ENCODE measurements at regions not wholly inside any gene's neighbourhood (a gene's known extent, or its start where the extent isn't known, plus 50 kb on each side); places are given as distances from the start of the nearest gene placed in this dataset.

DNA sequence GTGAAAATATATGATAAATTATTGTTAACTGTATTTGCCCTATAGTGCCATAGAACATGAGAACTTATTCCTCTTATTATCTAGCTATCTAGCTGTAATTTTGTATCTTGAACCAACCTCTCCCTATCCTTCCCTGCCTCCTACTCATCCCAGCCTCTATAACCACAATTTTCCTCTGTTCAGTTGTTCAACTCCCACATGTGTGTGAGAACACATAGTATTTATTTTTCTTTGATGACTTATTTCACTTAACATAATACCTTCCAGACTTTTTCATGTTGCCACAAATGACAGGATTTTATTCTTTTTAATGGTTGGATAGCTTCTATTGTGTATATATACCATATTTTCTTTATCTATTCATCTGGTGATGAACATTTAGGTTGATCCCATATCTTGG lies 85.4 kb upstream of the SUCLG2 start:
- ChIA-PET CTCF (no interaction called here), POLR2A (no interaction called here)
- Histone ChIP-seq H2AFZ (ENCODE audit: low read depth) (no peak overlapping the region), H3K4me1 (ENCODE audit: control insufficient read depth in 1 of 2, insufficient read depth in 2 of 2, low read depth in 1 of 2, low read length in 1 of 2) (peaks cover 0 to 4% of the 10 kb centered on the region in 2 experiments; a peak in 2 of 4 replicates), H3K9ac (no peak overlapping the region), H3K9me2 (no peaks in the 10 kb centered on the region), H4K20me1 (ENCODE audit: insufficient read depth) (no peaks in the 10 kb centered on the region), H3K4me3 (ENCODE audit: low read depth in 2 of 2, low read length in 1 of 2) (no peak overlapping the region), H3K36me3 (replicated peaks in 1 of 2; ENCODE audit: control insufficient read depth in 1 of 2, insufficient read depth in 2 of 2, low read length in 1 of 2) (no peaks in the 10 kb centered on the region), H3F3A (replicated peaks; ENCODE audit: insufficient read depth) (no peaks in the 10 kb centered on the region), H3K9me3 (no peaks in the 10 kb centered on the region), H3K27me3 (ENCODE audit: insufficient read depth) (no peaks in the 10 kb centered on the region), H3K27ac (ENCODE audit: low read depth in 2 of 2, low read length in 1 of 2) (no peak overlapping the region), H3K79me2 (ENCODE audit: insufficient read depth) (no peaks in the 10 kb centered on the region), H3K4me2 (no peak overlapping the region)
- no peak for TF ChIP-seq EZH2phosphoT487 (IDR thresholded peaks at IDR 0.05; ENCODE audit: borderline replicate concordance, low read depth)
- TF ChIP-seq, protein P1, sequence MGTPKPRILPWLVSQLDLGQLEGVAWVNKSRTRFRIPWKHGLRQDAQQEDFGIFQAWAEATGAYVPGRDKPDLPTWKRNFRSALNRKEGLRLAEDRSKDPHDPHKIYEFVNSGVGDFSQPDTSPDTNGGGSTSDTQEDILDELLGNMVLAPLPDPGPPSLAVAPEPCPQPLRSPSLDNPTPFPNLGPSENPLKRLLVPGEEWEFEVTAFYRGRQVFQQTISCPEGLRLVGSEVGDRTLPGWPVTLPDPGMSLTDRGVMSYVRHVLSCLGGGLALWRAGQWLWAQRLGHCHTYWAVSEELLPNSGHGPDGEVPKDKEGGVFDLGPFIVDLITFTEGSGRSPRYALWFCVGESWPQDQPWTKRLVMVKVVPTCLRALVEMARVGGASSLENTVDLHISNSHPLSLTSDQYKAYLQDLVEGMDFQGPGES (IDR thresholded peaks at IDR 0.05; ENCODE audit: low read depth, low read length), result no peak
- TF ChIP-seq, protein P2, sequence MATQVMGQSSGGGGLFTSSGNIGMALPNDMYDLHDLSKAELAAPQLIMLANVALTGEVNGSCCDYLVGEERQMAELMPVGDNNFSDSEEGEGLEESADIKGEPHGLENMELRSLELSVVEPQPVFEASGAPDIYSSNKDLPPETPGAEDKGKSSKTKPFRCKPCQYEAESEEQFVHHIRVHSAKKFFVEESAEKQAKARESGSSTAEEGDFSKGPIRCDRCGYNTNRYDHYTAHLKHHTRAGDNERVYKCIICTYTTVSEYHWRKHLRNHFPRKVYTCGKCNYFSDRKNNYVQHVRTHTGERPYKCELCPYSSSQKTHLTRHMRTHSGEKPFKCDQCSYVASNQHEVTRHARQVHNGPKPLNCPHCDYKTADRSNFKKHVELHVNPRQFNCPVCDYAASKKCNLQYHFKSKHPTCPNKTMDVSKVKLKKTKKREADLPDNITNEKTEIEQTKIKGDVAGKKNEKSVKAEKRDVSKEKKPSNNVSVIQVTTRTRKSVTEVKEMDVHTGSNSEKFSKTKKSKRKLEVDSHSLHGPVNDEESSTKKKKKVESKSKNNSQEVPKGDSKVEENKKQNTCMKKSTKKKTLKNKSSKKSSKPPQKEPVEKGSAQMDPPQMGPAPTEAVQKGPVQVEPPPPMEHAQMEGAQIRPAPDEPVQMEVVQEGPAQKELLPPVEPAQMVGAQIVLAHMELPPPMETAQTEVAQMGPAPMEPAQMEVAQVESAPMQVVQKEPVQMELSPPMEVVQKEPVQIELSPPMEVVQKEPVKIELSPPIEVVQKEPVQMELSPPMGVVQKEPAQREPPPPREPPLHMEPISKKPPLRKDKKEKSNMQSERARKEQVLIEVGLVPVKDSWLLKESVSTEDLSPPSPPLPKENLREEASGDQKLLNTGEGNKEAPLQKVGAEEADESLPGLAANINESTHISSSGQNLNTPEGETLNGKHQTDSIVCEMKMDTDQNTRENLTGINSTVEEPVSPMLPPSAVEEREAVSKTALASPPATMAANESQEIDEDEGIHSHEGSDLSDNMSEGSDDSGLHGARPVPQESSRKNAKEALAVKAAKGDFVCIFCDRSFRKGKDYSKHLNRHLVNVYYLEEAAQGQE (IDR thresholded peaks at IDR 0.05; ENCODE audit: low read depth, low read length), result no peak
- TF ChIP-seq USF2 (IDR thresholded peaks at IDR 0.05; ENCODE audit: borderline replicate concordance, low read depth, low read length), result no peak
- TF ChIP-seq NRF1 (IDR thresholded peaks at IDR 0.05; ENCODE audit: low read depth, low read length), result no peak
- TF ChIP-seq, protein P3, sequence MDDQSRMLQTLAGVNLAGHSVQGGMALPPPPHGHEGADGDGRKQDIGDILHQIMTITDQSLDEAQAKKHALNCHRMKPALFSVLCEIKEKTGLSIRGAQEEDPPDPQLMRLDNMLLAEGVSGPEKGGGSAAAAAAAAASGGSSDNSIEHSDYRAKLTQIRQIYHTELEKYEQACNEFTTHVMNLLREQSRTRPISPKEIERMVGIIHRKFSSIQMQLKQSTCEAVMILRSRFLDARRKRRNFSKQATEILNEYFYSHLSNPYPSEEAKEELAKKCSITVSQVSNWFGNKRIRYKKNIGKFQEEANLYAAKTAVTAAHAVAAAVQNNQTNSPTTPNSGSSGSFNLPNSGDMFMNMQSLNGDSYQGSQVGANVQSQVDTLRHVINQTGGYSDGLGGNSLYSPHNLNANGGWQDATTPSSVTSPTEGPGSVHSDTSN (IDR thresholded peaks at IDR 0.05), result no peak
- TF ChIP-seq NFIC (IDR thresholded peaks at IDR 0.05; ENCODE audit: borderline replicate concordance), result no peak
- TF ChIP-seq ELF1 (IDR thresholded peaks at IDR 0.05), result no peak
- no peak for TF ChIP-seq YY1 (IDR thresholded peaks at IDR 0.05; ENCODE audit: low read depth)
- TF ChIP-seq, protein P4, sequence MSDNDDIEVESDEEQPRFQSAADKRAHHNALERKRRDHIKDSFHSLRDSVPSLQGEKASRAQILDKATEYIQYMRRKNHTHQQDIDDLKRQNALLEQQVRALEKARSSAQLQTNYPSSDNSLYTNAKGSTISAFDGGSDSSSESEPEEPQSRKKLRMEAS (IDR thresholded peaks at IDR 0.05; ENCODE audit: low read depth), result no peak
- TF ChIP-seq, protein P5, sequence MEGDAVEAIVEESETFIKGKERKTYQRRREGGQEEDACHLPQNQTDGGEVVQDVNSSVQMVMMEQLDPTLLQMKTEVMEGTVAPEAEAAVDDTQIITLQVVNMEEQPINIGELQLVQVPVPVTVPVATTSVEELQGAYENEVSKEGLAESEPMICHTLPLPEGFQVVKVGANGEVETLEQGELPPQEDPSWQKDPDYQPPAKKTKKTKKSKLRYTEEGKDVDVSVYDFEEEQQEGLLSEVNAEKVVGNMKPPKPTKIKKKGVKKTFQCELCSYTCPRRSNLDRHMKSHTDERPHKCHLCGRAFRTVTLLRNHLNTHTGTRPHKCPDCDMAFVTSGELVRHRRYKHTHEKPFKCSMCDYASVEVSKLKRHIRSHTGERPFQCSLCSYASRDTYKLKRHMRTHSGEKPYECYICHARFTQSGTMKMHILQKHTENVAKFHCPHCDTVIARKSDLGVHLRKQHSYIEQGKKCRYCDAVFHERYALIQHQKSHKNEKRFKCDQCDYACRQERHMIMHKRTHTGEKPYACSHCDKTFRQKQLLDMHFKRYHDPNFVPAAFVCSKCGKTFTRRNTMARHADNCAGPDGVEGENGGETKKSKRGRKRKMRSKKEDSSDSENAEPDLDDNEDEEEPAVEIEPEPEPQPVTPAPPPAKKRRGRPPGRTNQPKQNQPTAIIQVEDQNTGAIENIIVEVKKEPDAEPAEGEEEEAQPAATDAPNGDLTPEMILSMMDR (IDR thresholded peaks at IDR 0.05), result no peak
- DNase-seq, result no peak
